ENCODE measurements at regions not wholly inside any gene's neighbourhood (a gene's known extent, or its start where the extent isn't known, plus 50 kb on each side); places are given as distances from the start of the nearest gene placed in this dataset.

GRCh38 chr6:999552-999951, 306.6 kb upstream of the EXOC2 start:
- TF ChIP-seq, protein P1, sequence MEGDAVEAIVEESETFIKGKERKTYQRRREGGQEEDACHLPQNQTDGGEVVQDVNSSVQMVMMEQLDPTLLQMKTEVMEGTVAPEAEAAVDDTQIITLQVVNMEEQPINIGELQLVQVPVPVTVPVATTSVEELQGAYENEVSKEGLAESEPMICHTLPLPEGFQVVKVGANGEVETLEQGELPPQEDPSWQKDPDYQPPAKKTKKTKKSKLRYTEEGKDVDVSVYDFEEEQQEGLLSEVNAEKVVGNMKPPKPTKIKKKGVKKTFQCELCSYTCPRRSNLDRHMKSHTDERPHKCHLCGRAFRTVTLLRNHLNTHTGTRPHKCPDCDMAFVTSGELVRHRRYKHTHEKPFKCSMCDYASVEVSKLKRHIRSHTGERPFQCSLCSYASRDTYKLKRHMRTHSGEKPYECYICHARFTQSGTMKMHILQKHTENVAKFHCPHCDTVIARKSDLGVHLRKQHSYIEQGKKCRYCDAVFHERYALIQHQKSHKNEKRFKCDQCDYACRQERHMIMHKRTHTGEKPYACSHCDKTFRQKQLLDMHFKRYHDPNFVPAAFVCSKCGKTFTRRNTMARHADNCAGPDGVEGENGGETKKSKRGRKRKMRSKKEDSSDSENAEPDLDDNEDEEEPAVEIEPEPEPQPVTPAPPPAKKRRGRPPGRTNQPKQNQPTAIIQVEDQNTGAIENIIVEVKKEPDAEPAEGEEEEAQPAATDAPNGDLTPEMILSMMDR (IDR thresholded peaks at IDR 0.05) = no peak
- no peak for TF ChIP-seq EP300 (IDR thresholded peaks at IDR 0.05)

Measured in tibial nerve (tissue), 4 donors.